K562 (cell line): ENCODE measurements at regions not wholly inside any gene's neighbourhood (a gene's known extent, or its start where the extent isn't known, plus 50 kb on each side); places are given as distances from the start of the nearest gene placed in this dataset.

Source experiments
- ATAC-seq: fragments of 200-7000 bp; cut with Tn5 transposase; 3 replicates; pipeline ENCODE4 v1.9.1; 2020; ENCODE audit warnings: moderate library complexity
- BruUV-seq: library from RNA; stranded (reverse); fragments of 400-500 nt; replicated peaks from 2 replicates; lab custom pipeline; 2021; lab: Mats Ljungman, UMichigan
- CTCF ChIA-PET: fragments of 300-600 bp; formaldehyde crosslinking; extraction: SDS; loops from one replicate; lab custom pipeline; 2021; ENCODE audit warnings: low intra/inter-chr PET ratio; lab: Yijun Ruan, JAX
- POLR2A ChIA-PET: fragments of 300-600, 350-650 bp; sonication (Branson Sonifier 250); formaldehyde crosslinking; extraction: SDS; loops from one replicate; lab custom pipeline; 2021; ENCODE audit warnings: antibody characterized with exemption, inconsistent platforms; lab: Yijun Ruan, JAX
- DNase-seq, 4 experiments: peaks; one replicate each; pipeline versions ENCODE4 v3.0.0 to v3.0.0-alpha.2; 2011 to 2018; ENCODE audit warnings: low spot score in 3 of 4, mixed read lengths in 3 of 4; ENCODE audit errors: extremely low read depth in 1 of 4
- FAIRE-seq: peaks from 2 replicates; lab custom pipeline; 2011; peaks lifted over from hg19 to GRCh38; lab: Jason Lieb, UNC
- H2AFZ ChIP-seq: 2 replicates; pipeline ENCODE4 v1.6.0; 2011; ENCODE audit warnings: low read depth, low read length, control low read depth, inconsistent platforms
- H3K27ac ChIP-seq: fragments of 200-600 bp; 3 replicates; pipeline ENCODE4 v1.8.0; 2011; ENCODE audit warnings: low read depth, mild to moderate bottlenecking, control low read depth, inconsistent platforms, low read length, moderate library complexity, mixed read lengths; ENCODE audit errors: extremely low read depth
- H3K27me3 ChIP-seq, 2 experiments: fragments of 300-600 bp in 1 of 2; 2 replicates in 1 of 2; 3 replicates in 1 of 2; pipeline versions ENCODE4 v1.6.0 to v1.8.0; 2011; ENCODE audit warnings: inconsistent platforms in 2 of 2, low read length in 2 of 2, mild to moderate bottlenecking in 1 of 2, mixed read lengths in 1 of 2, moderate library complexity in 1 of 2; ENCODE audit not compliant: control insufficient read depth in 2 of 2, insufficient read depth in 2 of 2
- H3K36me3 ChIP-seq: fragments of 300-600 bp; 3 replicates; pipeline ENCODE4 v1.8.0; 2011; ENCODE audit warnings: mild to moderate bottlenecking, low read length, inconsistent platforms; ENCODE audit not compliant: control insufficient read depth, insufficient read depth
- H3K4me1 ChIP-seq, 2 experiments: fragments of 200-600 bp in 1 of 2; replicated peaks in 1 of 2; 2 replicates in 1 of 2; 3 replicates in 1 of 2; pipeline versions ENCODE4 v1.5.1 to v1.8.0; 2011; ENCODE audit warnings: inconsistent platforms in 2 of 2, low read length in 2 of 2, mild to moderate bottlenecking in 1 of 2, mixed read lengths in 1 of 2, moderate library complexity in 1 of 2; ENCODE audit not compliant: control insufficient read depth in 2 of 2, insufficient read depth in 2 of 2
- H3K4me2 ChIP-seq: 2 replicates; pipeline ENCODE4 v1.6.1; 2011; ENCODE audit warnings: low read length, control low read depth, inconsistent platforms, mixed read lengths; ENCODE audit not compliant: insufficient read depth
- H3K4me3 ChIP-seq: fragments of 200-600 bp; sonication (generic), shearing (Covaris generic); 2 replicates; pipeline ENCODE4 v1.5.1; 2016; ENCODE audit warnings: control low read depth, inconsistent platforms
- H3K79me2 ChIP-seq: fragments of 200-600 bp; 3 replicates; pipeline ENCODE4 v1.8.0; 2011; ENCODE audit warnings: low read length, inconsistent platforms; ENCODE audit not compliant: control insufficient read depth, insufficient read depth
- H3K9ac ChIP-seq, 2 experiments: 2 replicates each; pipeline versions ENCODE4 v1.6.0 to v1.6.1; 2011; ENCODE audit warnings: low read depth in 2 of 2, low read length in 2 of 2, control low read depth in 1 of 2, inconsistent platforms in 1 of 2, mild to moderate bottlenecking in 1 of 2, mixed read lengths in 1 of 2; ENCODE audit not compliant: insufficient read depth in 1 of 2
- H3K9me1 ChIP-seq: one replicate; pipeline ENCODE4 v1.6.0; 2011; ENCODE audit warnings: inconsistent platforms, mild to moderate bottlenecking, low read length, moderate library complexity; ENCODE audit not compliant: control insufficient read depth, insufficient read depth
- H3K9me3 ChIP-seq: replicated peaks from 2 replicates; pipeline ENCODE4 v1.5.1; 2011; ENCODE audit warnings: low read depth, low read length, inconsistent platforms; ENCODE audit not compliant: control insufficient read depth, insufficient read depth
- H4K20me1 ChIP-seq: replicated peaks from 2 replicates; pipeline ENCODE4 v1.6.1; 2011; ENCODE audit warnings: low read length, inconsistent platforms, mixed read lengths; ENCODE audit not compliant: control insufficient read depth, insufficient read depth
- ARID2 ChIP-seq: fragments of 450-650 bp; IDR thresholded peaks from 2 replicates; pipeline ENCODE4 v1.6.1; 2017; ENCODE audit warnings: antibody characterized with exemption, mild to moderate bottlenecking
- FOXA3 ChIP-seq, 2 experiments: fragments of 450-650 bp in 1 of 2; sonication (generic) in 1 of 2; formaldehyde crosslinking; IDR thresholded peaks in 1 of 2; conservative IDR thresholded peaks in 1 of 2; 2 replicates each; pipeline versions ENCODE4 v1.4.0 to v1.8.0; 2020 to 2022; ENCODE audit warnings: mild to moderate bottlenecking in 2 of 2, missing genetic modification reagents in 1 of 2
- HLTF ChIP-seq: fragments of 450-650 bp; IDR thresholded peaks from 2 replicates; pipeline ENCODE4 v1.6.1; 2016
- L3MBTL2 ChIP-seq: fragments of 450-650 bp; IDR thresholded peaks from 2 replicates; pipeline ENCODE4 v1.6.1; 2016; ENCODE audit warnings: mild to moderate bottlenecking, moderate library complexity
- MCM3 ChIP-seq: fragments of 450-650 bp; IDR thresholded peaks from 2 replicates; pipeline ENCODE4 v1.6.1; 2016
- NR2C2 ChIP-seq, 2 experiments: fragments of 200-800 bp in 1 of 2; sonication (Bioruptor generic) in 1 of 2; sonication (generic) in 1 of 2; formaldehyde crosslinking in 1 of 2; IDR thresholded peaks; 2 replicates each; pipeline versions ENCODE4 v1.6.1 to v1.8.0; 2016 to 2022; ENCODE audit warnings: mild to moderate bottlenecking in 1 of 2, missing compliant biosample characterization in 1 of 2, missing genetic modification characterization in 1 of 2, missing genetic modification reagents in 1 of 2
- PPARD ChIP-seq: fragments of 250-450 bp; sonication (Bioruptor Pico); IDR thresholded peaks from 2 replicates; pipeline ENCODE4 v1.8.0; 2022; ENCODE audit warnings: inconsistent platforms, mild to moderate bottlenecking, moderate library complexity
- RUNX1 ChIP-seq: sonication (generic); IDR thresholded peaks from 2 replicates; pipeline ENCODE4 v1.6.1; 2016; ENCODE audit warnings: antibody characterized with exemption, low read depth
- SFPQ ChIP-seq: fragments of 200-400 bp; formaldehyde crosslinking; IDR thresholded peaks from 2 replicates; pipeline ENCODE4 v1.6.1; 2017; ENCODE audit warnings: mild to moderate bottlenecking, low read depth, low read length, moderate library complexity
- SMARCE1 ChIP-seq: fragments of 450-650 bp; IDR thresholded peaks from 2 replicates; pipeline ENCODE4 v1.7.1; 2016; ENCODE audit warnings: mild to moderate bottlenecking
- TAL1 ChIP-seq: fragments of 450-650 bp; IDR thresholded peaks from 2 replicates; pipeline ENCODE4 v1.6.1; 2016; ENCODE audit warnings: mild to moderate bottlenecking
- THAP7 ChIP-seq: fragments of 250-450 bp; sonication (Bioruptor Pico); IDR thresholded peaks from 2 replicates; pipeline ENCODE4 v1.5.0; 2021
- ZBTB17 ChIP-seq: fragments of 450-650 bp; formaldehyde crosslinking; IDR thresholded peaks from 2 replicates; pipeline ENCODE4 v1.4.0; 2020; ENCODE audit warnings: mild to moderate bottlenecking
- ZNF316 ChIP-seq: fragments of 450-650 bp; IDR thresholded peaks from 2 replicates; pipeline ENCODE4 v1.6.1; 2016
- ZNF511 ChIP-seq: sonication (generic); formaldehyde crosslinking; IDR thresholded peaks from 2 replicates; pipeline ENCODE4 v1.8.0; 2022; ENCODE audit warnings: mild to moderate bottlenecking, missing genetic modification reagents
- ZNF592 ChIP-seq: fragments of 450-650 bp; IDR thresholded peaks from 2 replicates; pipeline ENCODE4 v1.6.1; 2017; ENCODE audit warnings: antibody characterized with exemption, mild to moderate bottlenecking
- ZNF780A ChIP-seq: fragments of 250-450 bp; sonication (Bioruptor Pico); IDR thresholded peaks from 2 replicates; pipeline ENCODE4 v1.5.0; 2021; ENCODE audit warnings: mild to moderate bottlenecking
- WGBS: fragments of 100-300 bp; shearing (Covaris generic); methylation state at CpG from one replicate; pipeline ENCODE4 v1.1.6; 2016; ENCODE audit warnings: low coverage, mixed read lengths; ENCODE audit not compliant: insufficient coverage; ENCODE audit errors: missing lambda C conversion rate; 5-methylcytosine and 5-hydroxymethylcytosine counted together
- in situ Hi-C: fragments of 300-500 bp; cut with MboI; formaldehyde crosslinking; loops from 4 replicates; pipeline ENCODE4 v1.15.0; 2018; ENCODE audit warnings: inconsistent platforms, mixed read lengths
- intact Hi-C: fragments of 100-400 bp; cut with micrococcal nuclease; formaldehyde crosslinking; loops from 2 replicates; pipeline ENCODE4 v1.14.2; 2022

- TF ChIP-seq ZNF592 (no peak), TAL1 (no peak), FOXA3 (CRISPR knock-in tag; conservative IDR thresholded peaks at IDR 0.05 in 1 of 2, IDR thresholded peaks at IDR 0.05 in 1 of 2) (no peak), PPARD (CRISPR knock-in tag) (no peak), SMARCE1 (no peak), ZNF316 (no peak), ZNF780A (no peak)
Observed at GRCh38 chr1:79207786-79208185, 201.3 kb upstream of the ADGRL4 start (continued).

- Histone ChIP-seq H3K9ac (no peak overlapping the region), H3K9me3 (no peaks in the 10 kb centered on the region), H4K20me1 (no peaks in the 10 kb centered on the region), H3K4me1 (no peaks in the 10 kb centered on the region), H3K27ac (no peak overlapping the region), H2AFZ (no peak overlapping the region), H3K27me3 (no peaks in the 10 kb centered on the region), H3K36me3 (no peaks in the 10 kb centered on the region), H3K79me2 (no peaks in the 10 kb centered on the region), H3K4me2 (no peak overlapping the region), H3K4me3 (no peak overlapping the region), H3K9me1 (no peaks in the 10 kb centered on the region)
- DNase-seq: no peak
- ChIA-PET POLR2A (no interaction called here), CTCF (no interaction called here)
- 1% methylated on average over 5 of the region's 5 CpGs for WGBS
- in situ Hi-C loops (no loop called here), intact Hi-C loops (no loop called here)
- ATAC-seq: no peak
- no TSS peak for BruUV-seq
- FAIRE-seq: no peak
- TF ChIP-seq SFPQ (no peak), NR2C2 (CRISPR knock-in tag; IDR thresholded peaks at IDR 0.05) (no peak), NR2C2 (tag; IDR thresholded peaks at IDR 0.05) (no peak), THAP7 (CRISPR knock-in tag) (no peak), HLTF (no peak), RUNX1 (no peak), ZNF511 (CRISPR knock-in tag) (no peak), ZBTB17 (CRISPR knock-in tag) (no peak), MCM3 (no peak), ARID2 (no peak), L3MBTL2 (no peak)
Observed at GRCh38 chr1:79207331-79207730, 200.8 kb upstream of the ADGRL4 start.
